Activated CD4-positive, alpha-beta T cell treated with anti-CD3 and anti-CD28 coated beads, Interleukin-2, amount 50 U/mL, for 24 hours (primary cell): ENCODE measurements at regions not wholly inside any gene's neighbourhood (a gene's known extent, or its start where the extent isn't known, plus 50 kb on each side); places are given as distances from the start of the nearest gene placed in this dataset.
"Not testable (repeated sequence)": the region's sequence is repeated elsewhere in the genome, so short reads cannot be mapped to it uniquely, and the experiment has no call there.

Experiments used
- DNase-seq, 2 donors: peaks; one replicate each; pipeline ENCODE4 v3.0.0-alpha.2; 2020; ENCODE audit warnings: low read depth in 1 of 2, low spot score in 1 of 2

GRCh38 chr10:32143302-32143847, 87.2 kb upstream of the KIF5B start:
- no peak for DNase-seq

- no peak for DNase-seq
Measured at GRCh38 chr10:32142646-32143045, 86.4 kb upstream of the KIF5B start.

GRCh38 chr10:32141018-32141807, 85.0 kb upstream of the KIF5B start:
- DNase-seq = no peak

- no peak for DNase-seq
Measured at GRCh38 chr10:32140403-32140802, 84.2 kb upstream of the KIF5B start.

- no peak for DNase-seq
Measured at GRCh38 chr10:32139223-32140073, 83.2 kb upstream of the KIF5B start.

GRCh38 chr10:32136927-32137326, 80.7 kb upstream of the KIF5B start:
- DNase-seq = not testable (repeated sequence)

- not testable (repeated sequence) for DNase-seq
Measured at GRCh38 chr10:32135796-32136195, 79.6 kb upstream of the KIF5B start.

GRCh38 chr10:32132357-32132946, 76.2 kb upstream of the KIF5B start:
- DNase-seq = no peak

- DNase-seq = no peak
Measured at GRCh38 chr10:32131388-32131787, 75.2 kb upstream of the KIF5B start.

GRCh38 chr10:32130788-32131187, 74.6 kb upstream of the KIF5B start:
- no peak for DNase-seq

- no peak for DNase-seq
Measured at GRCh38 chr10:32125023-32125422, 68.8 kb upstream of the KIF5B start.

GRCh38 chr10:32123021-32123420, 66.8 kb upstream of the KIF5B start:
- DNase-seq = no peak

GRCh38 chr10:32121648-32122047, 65.4 kb upstream of the KIF5B start:
- DNase-seq = no peak

GRCh38 chr10:32120147-32120546, 63.9 kb upstream of the KIF5B start:
- DNase-seq = no peak

GRCh38 chr10:32114508-32114907, 58.3 kb upstream of the KIF5B start:
- no peak for DNase-seq

- DNase-seq = no peak
Measured at GRCh38 chr10:32112055-32112454, 55.8 kb upstream of the KIF5B start.

- DNase-seq = no peak
Measured at GRCh38 chr10:32111585-32111984, 55.4 kb upstream of the KIF5B start.

GRCh38 chr10:32110790-32111189, 54.6 kb upstream of the KIF5B start:
- no peak for DNase-seq

- no peak for DNase-seq
Measured at GRCh38 chr10:32109603-32110002, 53.4 kb upstream of the KIF5B start.
